Upper lobe of left lung (tissue), 4 donors: ENCODE measurements at regions not wholly inside any gene's neighbourhood (a gene's known extent, or its start where the extent isn't known, plus 50 kb on each side); places are given as distances from the start of the nearest gene placed in this dataset.

Experiments used
- POLR2A ChIP-seq, 4 donors: fragments of 450-650 bp; IDR thresholded peaks; one replicate each; pipeline ENCODE4 v1.5.1; 2016 to 2017; ENCODE audit warnings: antibody characterized with exemption in 4 of 4, mild to moderate bottlenecking in 2 of 4
- POLR2AphosphoS5 ChIP-seq, 2 donors: sonication (generic); formaldehyde crosslinking; IDR thresholded peaks; one replicate each; pipeline ENCODE4 v1.5.1; 2017; ENCODE audit warnings: antibody characterized with exemption in 2 of 2
- TF ChIP-seq, protein P1 (sequence below), 6 experiments: fragments of 450-650 bp in 4 of 6; fragments of 200-600 bp in 2 of 6; sonication (generic) in 2 of 6; IDR thresholded peaks; one replicate each; pipeline ENCODE4 v1.5.1; 2016 to 2019; ENCODE audit warnings: antibody characterized with exemption in 6 of 6

DNA sequence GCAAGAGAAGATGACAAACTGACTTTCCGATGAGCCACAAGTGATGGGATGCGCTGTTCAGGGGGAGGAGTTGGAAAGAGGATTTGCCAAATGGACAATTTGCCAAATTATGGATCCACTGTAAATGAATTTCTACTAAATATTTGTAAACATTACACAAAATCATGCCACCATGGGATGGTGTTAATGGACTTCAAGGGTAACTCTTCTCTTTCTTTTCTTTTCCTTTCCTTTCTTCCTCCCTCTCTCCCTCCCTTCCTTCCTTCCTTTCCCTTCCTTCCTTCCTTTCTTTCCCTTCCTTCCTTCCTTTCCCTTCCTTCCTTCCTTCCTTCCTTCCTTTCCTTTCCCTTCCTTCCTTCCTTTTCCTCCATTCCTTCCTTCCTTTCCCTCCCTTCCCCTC is 76.0 kb upstream of the PEG3 start:
- TF ChIP-seq, protein P1, sequence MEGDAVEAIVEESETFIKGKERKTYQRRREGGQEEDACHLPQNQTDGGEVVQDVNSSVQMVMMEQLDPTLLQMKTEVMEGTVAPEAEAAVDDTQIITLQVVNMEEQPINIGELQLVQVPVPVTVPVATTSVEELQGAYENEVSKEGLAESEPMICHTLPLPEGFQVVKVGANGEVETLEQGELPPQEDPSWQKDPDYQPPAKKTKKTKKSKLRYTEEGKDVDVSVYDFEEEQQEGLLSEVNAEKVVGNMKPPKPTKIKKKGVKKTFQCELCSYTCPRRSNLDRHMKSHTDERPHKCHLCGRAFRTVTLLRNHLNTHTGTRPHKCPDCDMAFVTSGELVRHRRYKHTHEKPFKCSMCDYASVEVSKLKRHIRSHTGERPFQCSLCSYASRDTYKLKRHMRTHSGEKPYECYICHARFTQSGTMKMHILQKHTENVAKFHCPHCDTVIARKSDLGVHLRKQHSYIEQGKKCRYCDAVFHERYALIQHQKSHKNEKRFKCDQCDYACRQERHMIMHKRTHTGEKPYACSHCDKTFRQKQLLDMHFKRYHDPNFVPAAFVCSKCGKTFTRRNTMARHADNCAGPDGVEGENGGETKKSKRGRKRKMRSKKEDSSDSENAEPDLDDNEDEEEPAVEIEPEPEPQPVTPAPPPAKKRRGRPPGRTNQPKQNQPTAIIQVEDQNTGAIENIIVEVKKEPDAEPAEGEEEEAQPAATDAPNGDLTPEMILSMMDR (IDR thresholded peaks at IDR 0.05), result no peak
- no peak for TF ChIP-seq POLR2A (IDR thresholded peaks at IDR 0.05)
- TF ChIP-seq POLR2AphosphoS5 (IDR thresholded peaks at IDR 0.05), result no peak
